Pancreas (tissue), 10 donors: ENCODE measurements at regions not wholly inside any gene's neighbourhood (a gene's known extent, or its start where the extent isn't known, plus 50 kb on each side); places are given as distances from the start of the nearest gene placed in this dataset.

ENCODE experiments used
- ATAC-seq, 4 donors: fragments of 200-7000 bp; cut with Tn5 transposase; one replicate each; pipeline versions ENCODE4 v1.8.0 to v1.9.1; 2020; ENCODE audit warnings: mild to moderate bottlenecking in 4 of 4, moderate library complexity in 4 of 4
- DNase-seq, 6 donors: peaks; one replicate each; pipeline ENCODE4 v3.0.0-alpha.2; 2020
- FAIRE-seq: peaks from 2 replicates; lab custom pipeline; 2012; peaks lifted over from hg19 to GRCh38; lab: Jason Lieb, UNC
- H3K27ac ChIP-seq, 4 donors: fragments of 200-600 bp; sonication (generic); 1 replicate in 3 of 4; 2 replicates in 1 of 4; pipeline versions ENCODE4 v1.5.0 to v1.8.0; 2020
- H3K27me3 ChIP-seq, 4 donors: fragments of 200-600 bp; one replicate each; pipeline ENCODE4 v1.8.0; 2021
- H3K36me3 ChIP-seq, 3 donors: fragments of 200-600 bp; sonication (generic) in 1 of 3; one replicate each; pipeline versions ENCODE4 v1.5.0 to v1.8.0; 2020 to 2021
- H3K4me1 ChIP-seq, 3 donors: fragments of 200-600 bp; one replicate each; pipeline ENCODE4 v1.8.0; 2021
- H3K4me3 ChIP-seq, 4 donors: fragments of 200-600 bp; sonication (generic) in 2 of 4; one replicate each; pipeline versions ENCODE4 v1.5.0 to v1.8.0; 2020 to 2021
- H3K9me3 ChIP-seq, 4 donors: fragments of 200-600 bp; one replicate each; pipeline ENCODE4 v1.8.0; 2021
- WGBS, 2 donors: extraction: QIAGEN DNeasy Blood & Tissue Kit; methylation state at CpG; one replicate each; pipeline ENCODE4 v1.1.7; 2013; 5-methylcytosine and 5-hydroxymethylcytosine counted together
- intact Hi-C, 3 donors: fragments of 100-400 bp; cut with DNase I; formaldehyde crosslinking; loops; one replicate each; pipeline versions ENCODE4 v1.11.1 to v1.14.2; 2022
- TF ChIP-seq, protein P1 (sequence below), 4 donors: fragments of 200-600 bp; sonication (generic) in 3 of 4; IDR thresholded peaks; one replicate each; pipeline versions ENCODE4 v1.5.0 to v1.8.0; 2021; ENCODE audit warnings: antibody characterized with exemption in 4 of 4
- donor health status: healthy with polysubstance abuse.
- donor health status: DM: no; HTN: no; CAD: no; lungs with moderate emphysema.
- donor health status: DM: no; HTN: no; CAD: no.
- donor health status: control.
- donor health status: control.
- donor health status: Bipolar disorder and iron deficiency.
- donor health status: DM: yes; HTN: yes; CAD: no.
- donor health status: DM: no; HTN: no; CAD: no.
- donor health status: DM: no; HTN: no; CAD: no.
- donor health status: DM: yes; HTN: yes; CAD: no.

DNA sequence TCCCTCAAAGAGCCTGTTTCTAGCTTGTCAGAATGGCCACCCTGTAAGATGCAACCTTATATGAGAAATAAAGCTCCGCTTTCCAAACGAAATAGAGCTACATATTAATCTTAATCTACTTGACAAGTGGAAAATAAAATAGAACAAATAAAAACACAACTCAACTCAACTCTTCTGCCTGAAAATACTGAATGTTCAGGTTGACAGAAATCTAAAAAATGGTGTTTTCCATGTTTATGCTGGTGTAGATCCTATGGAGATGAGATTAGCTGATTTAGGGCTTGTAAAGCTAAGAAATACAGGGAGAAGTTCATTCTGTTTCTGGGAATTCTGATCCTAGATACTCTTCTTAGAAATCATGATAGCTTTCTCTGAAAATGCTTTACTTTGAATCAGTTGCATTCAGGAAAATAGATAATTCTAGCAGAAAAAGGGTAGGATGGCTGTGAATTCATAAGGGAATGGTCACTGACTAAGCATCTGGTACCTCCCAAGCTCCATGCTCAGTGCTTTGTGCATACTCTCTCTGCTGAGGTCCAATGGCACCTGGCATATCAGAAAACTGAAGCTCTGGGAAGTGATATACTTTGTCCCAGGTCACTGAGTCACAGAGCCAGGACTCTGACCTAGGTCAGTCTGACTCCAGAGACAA, 89.2 kb upstream of the EXOC1L start:
- DNase-seq (no peak), FAIRE-seq (no peak), ATAC-seq (no peak)
- intact Hi-C loops = no loop called here
- Histone ChIP-seq H3K4me1 (no peaks in the 10 kb centered on the region), H3K27me3 (no peaks in the 10 kb centered on the region), H3K27ac (no peak overlapping the region), H3K9me3 (no peaks in the 10 kb centered on the region), H3K36me3 (no peaks in the 10 kb centered on the region), H3K4me3 (no peak overlapping the region)
- TF ChIP-seq, protein P1, sequence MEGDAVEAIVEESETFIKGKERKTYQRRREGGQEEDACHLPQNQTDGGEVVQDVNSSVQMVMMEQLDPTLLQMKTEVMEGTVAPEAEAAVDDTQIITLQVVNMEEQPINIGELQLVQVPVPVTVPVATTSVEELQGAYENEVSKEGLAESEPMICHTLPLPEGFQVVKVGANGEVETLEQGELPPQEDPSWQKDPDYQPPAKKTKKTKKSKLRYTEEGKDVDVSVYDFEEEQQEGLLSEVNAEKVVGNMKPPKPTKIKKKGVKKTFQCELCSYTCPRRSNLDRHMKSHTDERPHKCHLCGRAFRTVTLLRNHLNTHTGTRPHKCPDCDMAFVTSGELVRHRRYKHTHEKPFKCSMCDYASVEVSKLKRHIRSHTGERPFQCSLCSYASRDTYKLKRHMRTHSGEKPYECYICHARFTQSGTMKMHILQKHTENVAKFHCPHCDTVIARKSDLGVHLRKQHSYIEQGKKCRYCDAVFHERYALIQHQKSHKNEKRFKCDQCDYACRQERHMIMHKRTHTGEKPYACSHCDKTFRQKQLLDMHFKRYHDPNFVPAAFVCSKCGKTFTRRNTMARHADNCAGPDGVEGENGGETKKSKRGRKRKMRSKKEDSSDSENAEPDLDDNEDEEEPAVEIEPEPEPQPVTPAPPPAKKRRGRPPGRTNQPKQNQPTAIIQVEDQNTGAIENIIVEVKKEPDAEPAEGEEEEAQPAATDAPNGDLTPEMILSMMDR (IDR thresholded peaks at IDR 0.05) = no peak
- WGBS, 2 donors = 57 to 66% methylated on average over 2 of the region's 2 CpGs

DNA sequence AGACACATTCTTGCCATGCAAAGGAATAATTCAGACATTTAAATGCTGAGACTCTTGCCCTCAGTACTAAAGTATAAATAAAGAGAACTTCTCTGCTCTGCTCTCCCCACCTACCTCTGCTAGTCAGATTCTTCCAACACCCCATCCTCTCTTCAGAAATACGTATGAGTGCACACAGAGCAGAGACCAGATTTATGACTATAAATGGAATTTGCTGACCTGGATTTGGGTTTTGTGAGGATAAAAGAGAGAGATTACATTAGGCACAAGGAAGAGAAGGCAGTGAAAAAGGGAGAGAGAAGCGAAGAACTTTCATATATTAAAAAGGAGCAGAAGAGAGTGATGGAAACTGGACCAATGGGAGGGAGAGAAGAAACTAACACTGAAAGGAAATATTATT, 87.6 kb upstream of the EXOC1L start:
- H3K9me3 ChIP-seq = no peaks in the 10 kb centered on the region
- DNase-seq (no peak), FAIRE-seq (no peak), ATAC-seq (no peak)
- TF ChIP-seq, protein P1 (IDR thresholded peaks at IDR 0.05) = no peak
- intact Hi-C loops = no loop called here
- H3K4me1 ChIP-seq = no peaks in the 10 kb centered on the region
- H3K27ac ChIP-seq = no peak overlapping the region
- H3K27me3 ChIP-seq = no peaks in the 10 kb centered on the region
- no peak overlapping the region for H3K4me3 ChIP-seq
- H3K36me3 ChIP-seq = no peaks in the 10 kb centered on the region
- 57 to 74% methylated on average over 2 of the region's 2 CpGs for WGBS, 2 donors

GRCh38 chr4:55732864-55733263, 86.7 kb upstream of the EXOC1L start:
- Histone ChIP-seq H3K36me3 (no peaks in the 10 kb centered on the region), H3K4me3 (no peak overlapping the region), H3K27me3 (no peaks in the 10 kb centered on the region), H3K27ac (no peak overlapping the region), H3K9me3 (no peaks in the 10 kb centered on the region), H3K4me1 (no peaks in the 10 kb centered on the region)
- TF ChIP-seq, protein P1 (IDR thresholded peaks at IDR 0.05) = no peak
- ATAC-seq = no peak
- WGBS, 2 donors = 36 to 38% methylated on average over 3 of the region's 3 CpGs
- DNase-seq = no peak
- FAIRE-seq = no peak
- intact Hi-C loops = no loop called here

DNA sequence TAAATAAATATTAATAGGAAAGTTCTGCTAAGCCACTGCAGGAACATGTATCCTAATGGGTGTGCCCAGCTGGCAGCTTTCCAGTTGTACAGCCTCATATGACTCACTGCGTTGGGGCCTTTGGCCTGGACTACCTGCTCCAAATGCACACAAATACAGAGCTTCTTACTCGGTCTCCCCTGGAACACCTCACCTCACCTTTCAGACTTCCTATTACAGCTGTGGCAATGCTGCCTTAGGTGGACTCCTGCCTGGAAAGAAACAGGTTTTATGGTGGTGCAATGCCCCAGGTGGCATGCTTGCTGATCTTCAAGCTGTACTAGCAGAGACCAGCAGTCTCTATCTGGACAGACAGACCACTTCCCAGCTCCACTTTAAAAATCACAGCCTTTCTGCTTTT, 85.7 kb upstream of the EXOC1L start:
- H3K27ac ChIP-seq = no peak overlapping the region
- no peaks in the 10 kb centered on the region for H3K4me1 ChIP-seq
- H3K27me3 ChIP-seq = no peaks in the 10 kb centered on the region
- FAIRE-seq (no peak), DNase-seq (peak; percentile 18 to 67 (median 61)), ATAC-seq (peak; percentile 64 to 85 (median 78))
- TF ChIP-seq, protein P1 (IDR thresholded peaks at IDR 0.05) = no peak
- intact Hi-C loops = no loop called here
- 21 to 27% methylated on average over 2 of the region's 2 CpGs for WGBS, 2 donors
- H3K9me3 ChIP-seq = no peaks in the 10 kb centered on the region
- H3K36me3 ChIP-seq = no peaks in the 10 kb centered on the region
- no peak overlapping the region for H3K4me3 ChIP-seq

DNA sequence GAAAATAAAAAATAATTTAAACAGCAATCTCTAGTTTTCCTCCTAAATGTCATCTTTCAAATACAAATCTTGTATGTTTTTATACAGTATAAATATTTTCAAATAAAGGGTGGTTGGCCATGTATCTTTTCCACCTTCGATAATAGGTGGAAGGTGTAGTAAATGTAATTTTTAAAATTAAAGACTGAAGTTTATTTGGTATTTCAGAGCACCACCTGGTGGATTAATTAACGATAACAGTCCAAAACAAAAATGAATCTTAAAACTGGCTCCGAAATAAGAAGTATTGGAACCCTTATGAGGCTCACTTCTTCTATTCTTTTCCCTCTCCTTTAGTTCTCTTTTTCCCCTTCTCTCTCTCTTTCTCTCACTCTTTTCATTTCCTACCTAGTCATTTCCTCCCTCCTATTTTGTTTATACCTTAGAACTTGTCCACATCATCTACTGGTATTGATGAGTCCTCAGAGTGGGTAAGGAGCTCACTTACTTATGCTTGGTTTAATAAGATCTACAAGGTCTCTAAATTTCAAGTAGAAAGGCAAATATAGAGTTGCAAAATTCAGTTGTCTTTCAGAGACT, 82.9 kb upstream of the EXOC1L start:
- Histone ChIP-seq H3K9me3 (no peaks in the 10 kb centered on the region), H3K4me1 (no peaks in the 10 kb centered on the region), H3K36me3 (no peaks in the 10 kb centered on the region), H3K27ac (no peak overlapping the region), H3K4me3 (no peak overlapping the region), H3K27me3 (no peaks in the 10 kb centered on the region)
- WGBS, 2 donors = 18 to 32% methylated on average over 3 of the region's 3 CpGs
- ATAC-seq (no peak), FAIRE-seq (no peak), DNase-seq (no peak)
- intact Hi-C loops = no loop called here
- TF ChIP-seq, protein P1 (IDR thresholded peaks at IDR 0.05) = no peak
